ENCODE measurements at regions not wholly inside any gene's neighbourhood (a gene's known extent, or its start where the extent isn't known, plus 50 kb on each side); places are given as distances from the start of the nearest gene placed in this dataset.

DNA sequence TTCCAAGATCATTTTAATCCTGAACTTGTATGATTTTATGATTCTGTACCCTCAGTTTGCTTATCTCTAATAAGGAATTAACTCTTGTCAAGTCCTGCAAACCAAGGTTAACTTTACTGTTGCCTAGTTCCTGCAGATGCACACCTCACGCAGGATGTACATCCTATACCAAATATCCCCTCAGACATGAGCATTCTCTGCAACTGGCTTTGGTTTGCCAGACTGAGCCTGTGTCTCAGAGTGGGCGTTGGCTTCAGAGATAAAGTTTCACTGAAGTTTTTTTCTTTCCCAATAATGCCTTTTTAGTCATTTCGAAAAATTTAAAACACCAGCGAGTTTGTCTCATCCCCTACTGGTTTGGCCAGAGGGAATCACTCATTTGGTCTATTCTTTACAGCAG, 173.9 kb downstream of the NR2F2 start:
- TF ChIP-seq, protein P1, sequence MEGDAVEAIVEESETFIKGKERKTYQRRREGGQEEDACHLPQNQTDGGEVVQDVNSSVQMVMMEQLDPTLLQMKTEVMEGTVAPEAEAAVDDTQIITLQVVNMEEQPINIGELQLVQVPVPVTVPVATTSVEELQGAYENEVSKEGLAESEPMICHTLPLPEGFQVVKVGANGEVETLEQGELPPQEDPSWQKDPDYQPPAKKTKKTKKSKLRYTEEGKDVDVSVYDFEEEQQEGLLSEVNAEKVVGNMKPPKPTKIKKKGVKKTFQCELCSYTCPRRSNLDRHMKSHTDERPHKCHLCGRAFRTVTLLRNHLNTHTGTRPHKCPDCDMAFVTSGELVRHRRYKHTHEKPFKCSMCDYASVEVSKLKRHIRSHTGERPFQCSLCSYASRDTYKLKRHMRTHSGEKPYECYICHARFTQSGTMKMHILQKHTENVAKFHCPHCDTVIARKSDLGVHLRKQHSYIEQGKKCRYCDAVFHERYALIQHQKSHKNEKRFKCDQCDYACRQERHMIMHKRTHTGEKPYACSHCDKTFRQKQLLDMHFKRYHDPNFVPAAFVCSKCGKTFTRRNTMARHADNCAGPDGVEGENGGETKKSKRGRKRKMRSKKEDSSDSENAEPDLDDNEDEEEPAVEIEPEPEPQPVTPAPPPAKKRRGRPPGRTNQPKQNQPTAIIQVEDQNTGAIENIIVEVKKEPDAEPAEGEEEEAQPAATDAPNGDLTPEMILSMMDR (IDR thresholded peaks at IDR 0.05) = no peak
- TF ChIP-seq POLR2A (IDR thresholded peaks at IDR 0.05) = no peak
- 58 to 67% methylated on average over 4 of the region's 4 CpGs for WGBS, 2 donors
- H3K4me3 ChIP-seq (ENCODE audit: low read depth, poor library complexity, severe bottlenecking) = no peak overlapping the region
- DNase-seq (ENCODE audit: low spot score in 2 of 2) = no peak
- intact Hi-C loops (cut with DNase I; ENCODE audit: low total_unique reads) = no loop called here

- TF ChIP-seq, protein P1 (IDR thresholded peaks at IDR 0.05) = no peak
- no peak for TF ChIP-seq POLR2A (IDR thresholded peaks at IDR 0.05)
- WGBS, 2 donors = 52 to 62% methylated on average over 4 of the region's 4 CpGs
- no peak for DNase-seq (ENCODE audit: low spot score in 2 of 2)
- H3K4me3 ChIP-seq (ENCODE audit: low read depth, poor library complexity, severe bottlenecking) = no peak overlapping the region
- intact Hi-C loops (cut with DNase I; ENCODE audit: low total_unique reads) = no loop called here
Observed at GRCh38 chr15:96505014-96505413, 174.5 kb downstream of the NR2F2 start.

DNA sequence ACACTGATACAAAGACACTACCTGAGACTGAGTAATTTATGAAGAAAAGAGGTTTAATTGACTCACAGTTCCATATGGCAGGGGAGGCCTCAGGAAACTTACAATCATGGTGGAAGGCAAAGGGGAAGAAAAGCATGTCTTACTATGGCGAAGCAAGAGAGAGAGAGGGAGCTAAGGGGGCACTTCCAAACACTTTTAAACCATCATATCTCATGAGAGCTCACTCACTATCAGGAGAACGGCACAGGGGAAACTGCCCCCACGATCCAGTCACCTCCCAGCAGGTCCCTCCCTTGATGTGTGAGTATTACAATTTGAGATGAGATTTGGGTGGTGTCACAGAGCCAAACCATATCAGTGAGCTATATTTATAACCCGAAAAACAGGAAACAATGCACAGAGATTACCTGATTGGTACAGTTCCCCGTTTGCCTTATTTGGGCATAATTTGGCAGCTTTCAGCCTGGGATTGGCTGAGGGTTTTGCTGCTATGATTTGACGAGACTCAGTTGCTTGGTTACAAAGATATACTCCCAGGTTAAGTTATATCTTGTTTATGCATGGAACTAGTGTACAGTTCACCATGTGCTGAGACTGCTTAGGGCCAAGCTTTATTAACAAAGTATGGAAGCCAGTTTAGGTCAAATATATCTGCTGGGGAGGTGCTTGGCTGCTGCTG, 184.2 kb downstream of the NR2F2 start:
- WGBS, 2 donors = 50 to 59% methylated on average over 6 of the region's 6 CpGs
- intact Hi-C loops (cut with DNase I; ENCODE audit: low total_unique reads) = no loop called here
- no peak for DNase-seq (ENCODE audit: low spot score in 2 of 2)
- no peak overlapping the region for H3K4me3 ChIP-seq (ENCODE audit: low read depth, poor library complexity, severe bottlenecking)
- TF ChIP-seq, protein P1 (IDR thresholded peaks at IDR 0.05) = no peak
- no peak for TF ChIP-seq POLR2A (IDR thresholded peaks at IDR 0.05)

GRCh38 chr15:96515371-96515770, 184.9 kb downstream of the NR2F2 start:
- no peak for DNase-seq (ENCODE audit: low spot score in 2 of 2)
- WGBS, 2 donors = 46 to 56% methylated on average over 3 of the region's 3 CpGs
- no peak overlapping the region for H3K4me3 ChIP-seq (ENCODE audit: low read depth, poor library complexity, severe bottlenecking)
- intact Hi-C loops (cut with DNase I; ENCODE audit: low total_unique reads) = no loop called here
- TF ChIP-seq POLR2A (IDR thresholded peaks at IDR 0.05) = no peak
- TF ChIP-seq, protein P1 (IDR thresholded peaks at IDR 0.05) = no peak

GRCh38 chr15:96521386-96521785, 190.9 kb downstream of the NR2F2 start:
- DNase-seq (ENCODE audit: low spot score in 2 of 2) = no peak
- TF ChIP-seq, protein P1 (IDR thresholded peaks at IDR 0.05) = no peak
- TF ChIP-seq POLR2A (IDR thresholded peaks at IDR 0.05) = no peak
- intact Hi-C loops (cut with DNase I; ENCODE audit: low total_unique reads) = no loop called here
- WGBS, 2 donors = 59 to 76% methylated on average over 1 of the region's 1 CpG
- no peak overlapping the region for H3K4me3 ChIP-seq (ENCODE audit: low read depth, poor library complexity, severe bottlenecking)
